Prostate gland (tissue), 2 donors: ENCODE measurements at regions not wholly inside any gene's neighbourhood (a gene's known extent, or its start where the extent isn't known, plus 50 kb on each side); places are given as distances from the start of the nearest gene placed in this dataset.

Source experiments
- CTCF ChIP-seq, 4 experiments: fragments of 200-600 bp in 2 of 4; fragments of 450-650 bp in 2 of 4; sonication (generic) in 2 of 4; IDR thresholded peaks; 1 replicate in 3 of 4; 2 replicates in 1 of 4; pipeline ENCODE4 v1.5.1; 2016 to 2019; ENCODE audit warnings: antibody characterized with exemption in 4 of 4, mild to moderate bottlenecking in 2 of 4, moderate library complexity in 2 of 4
- POLR2A ChIP-seq: fragments of 450-650 bp; IDR thresholded peaks from one replicate; pipeline ENCODE4 v1.6.1; 2016; ENCODE audit warnings: antibody characterized with exemption, mild to moderate bottlenecking

- TF ChIP-seq CTCF (IDR thresholded peaks at IDR 0.05), result no peak
- no peak for TF ChIP-seq POLR2A
Observed at GRCh38 chr11:95349345-95349942, 118.4 kb upstream of the SESN3 start.
